Natural killer cell treated with Interleukin-12 subunit alpha and Interleukin-12 subunit beta and Interleukin-15 and Interleukin-18, amount 100 ng/mL, for 72 hours (primary cell): ENCODE measurements at regions not wholly inside any gene's neighbourhood (a gene's known extent, or its start where the extent isn't known, plus 50 kb on each side); places are given as distances from the start of the nearest gene placed in this dataset.
A peak's percentile ranks its signal among the peaks of the same experiment; 100 is the strongest.

Experiments used
- ATAC-seq, 2 donors: fragments of 150-1000 bp; cut with Tn5 transposase in 1 of 2; sonication (Bioruptor Pico), chemical (Tn5 transposase) in 1 of 2; 2 replicates each; pipeline ENCODE4 v1.10.0; 2021
- DNase-seq: peaks from one replicate; pipeline ENCODE4 v3.0.0; 2022; ENCODE audit warnings: low spot score
- H3K27ac Mint-ChIP-seq, 2 donors: 1 replicate in 1 of 2; 2 replicates in 1 of 2; pipeline ENCODE4 v1.8.0; 2022; ENCODE audit warnings: mixed read lengths in 2 of 2, mild to moderate bottlenecking in 1 of 2, moderate library complexity in 1 of 2
- H3K27me3 Mint-ChIP-seq, 2 donors: 1 replicate in 1 of 2; 2 replicates in 1 of 2; pipeline ENCODE4 v1.8.0; 2022; ENCODE audit warnings: mixed read lengths in 2 of 2
- H3K36me3 Mint-ChIP-seq: one replicate; pipeline ENCODE4 v1.8.0; 2022; ENCODE audit warnings: mixed read lengths
- H3K4me1 Mint-ChIP-seq, 2 donors: 1 replicate in 1 of 2; 2 replicates in 1 of 2; pipeline ENCODE4 v1.8.0; 2022; ENCODE audit warnings: low read depth in 2 of 2, mixed read lengths in 2 of 2, mild to moderate bottlenecking in 1 of 2
- H3K4me3 Mint-ChIP-seq: one replicate; pipeline ENCODE4 v1.8.0; 2022; ENCODE audit warnings: mixed read lengths
- H3K9me3 Mint-ChIP-seq: 2 replicates; pipeline ENCODE4 v1.8.0; 2022; ENCODE audit warnings: mixed read lengths

GRCh38 chr5:10853154-10853553, 92.1 kb upstream of the DAP start:
- Mint-ChIP-seq H3K4me1 (peaks cover 4 to 13% of the 10 kb centered on the region in 2 donors), H3K27me3 (peaks cover 14 to 17% of the 10 kb centered on the region in 2 donors), H3K36me3 (no peaks in the 10 kb centered on the region), H3K9me3 (no peaks in the 10 kb centered on the region), H3K4me3 (no peak overlapping the region), H3K27ac (no peak overlapping the region)
- DNase-seq (no peak), ATAC-seq (no peak)

GRCh38 chr5:10849278-10849677, 88.2 kb upstream of the DAP start:
- Mint-ChIP-seq H3K27me3 (peaks cover 17 to 36% of the 10 kb centered on the region in 2 donors), H3K36me3 (no peaks in the 10 kb centered on the region), H3K4me1 (no peaks in the 10 kb centered on the region), H3K4me3 (no peak overlapping the region), H3K27ac (no peak overlapping the region), H3K9me3 (peaks cover 5% of the 10 kb centered on the region)
- DNase-seq: no peak
- ATAC-seq: no peak

GRCh38 chr5:10844016-10844415, 83.0 kb upstream of the DAP start:
- DNase-seq (no peak), ATAC-seq (no peak)
- Mint-ChIP-seq H3K27me3 (peaks cover 25 to 34% of the 10 kb centered on the region in 2 donors), H3K4me1 (no peaks in the 10 kb centered on the region), H3K4me3 (no peak overlapping the region), H3K36me3 (no peaks in the 10 kb centered on the region), H3K27ac (no peak overlapping the region), H3K9me3 (peaks cover 5% of the 10 kb centered on the region)

- Mint-ChIP-seq H3K4me3 (no peak overlapping the region), H3K36me3 (no peaks in the 10 kb centered on the region), H3K27ac (no peak overlapping the region), H3K4me1 (no peaks in the 10 kb centered on the region), H3K9me3 (peaks cover 5% of the 10 kb centered on the region), H3K27me3 (peaks cover 23 to 34% of the 10 kb centered on the region in 2 donors)
- DNase-seq (no peak), ATAC-seq (no peak)
Measured at GRCh38 chr5:10842823-10843222, 81.8 kb upstream of the DAP start.

- H3K4me1 Mint-ChIP-seq: no peaks in the 10 kb centered on the region
- no peak overlapping the region for H3K27ac Mint-ChIP-seq
- peaks cover 17 to 19% of the 10 kb centered on the region in 2 donors for H3K27me3 Mint-ChIP-seq
- H3K4me3 Mint-ChIP-seq: no peak overlapping the region
- peaks cover 5% of the 10 kb centered on the region for H3K9me3 Mint-ChIP-seq
- ATAC-seq (peak in 1 of 2 donors; percentile 53), DNase-seq (no peak)
- H3K36me3 Mint-ChIP-seq: no peaks in the 10 kb centered on the region
Measured at GRCh38 chr5:10839916-10840599, 79.0 kb upstream of the DAP start.

- Mint-ChIP-seq H3K36me3 (no peaks in the 10 kb centered on the region), H3K27ac (no peak overlapping the region), H3K9me3 (no peaks in the 10 kb centered on the region), H3K4me1 (no peaks in the 10 kb centered on the region), H3K4me3 (no peak overlapping the region), H3K27me3 (peaks cover 13 to 18% of the 10 kb centered on the region in 2 donors)
- DNase-seq: no peak
- ATAC-seq: no peak
Measured at GRCh38 chr5:10839118-10839517, 78.1 kb upstream of the DAP start.

GRCh38 chr5:10838038-10838437, 77.0 kb upstream of the DAP start:
- H3K27ac Mint-ChIP-seq: no peak overlapping the region
- no peak for DNase-seq
- no peak for ATAC-seq
- no peaks in the 10 kb centered on the region for H3K36me3 Mint-ChIP-seq
- no peaks in the 10 kb centered on the region for H3K9me3 Mint-ChIP-seq
- H3K27me3 Mint-ChIP-seq: peaks cover 22 to 24% of the 10 kb centered on the region in 2 donors
- H3K4me1 Mint-ChIP-seq: no peaks in the 10 kb centered on the region
- H3K4me3 Mint-ChIP-seq: no peak overlapping the region

GRCh38 chr5:10836986-10837385, 76.0 kb upstream of the DAP start:
- H3K4me3 Mint-ChIP-seq: no peak overlapping the region
- DNase-seq (no peak), ATAC-seq (no peak)
- no peaks in the 10 kb centered on the region for H3K36me3 Mint-ChIP-seq
- no peaks in the 10 kb centered on the region for H3K9me3 Mint-ChIP-seq
- H3K27ac Mint-ChIP-seq: no peak overlapping the region
- peaks cover 20 to 32% of the 10 kb centered on the region in 2 donors for H3K27me3 Mint-ChIP-seq
- no peaks in the 10 kb centered on the region for H3K4me1 Mint-ChIP-seq

- H3K9me3 Mint-ChIP-seq: no peaks in the 10 kb centered on the region
- no peaks in the 10 kb centered on the region for H3K36me3 Mint-ChIP-seq
- ATAC-seq (no peak), DNase-seq (no peak)
- H3K27me3 Mint-ChIP-seq: peaks cover 16 to 31% of the 10 kb centered on the region in 2 donors
- no peaks in the 10 kb centered on the region for H3K4me1 Mint-ChIP-seq
- no peak overlapping the region for H3K4me3 Mint-ChIP-seq
- H3K27ac Mint-ChIP-seq: no peak overlapping the region
Measured at GRCh38 chr5:10834695-10835094, 73.7 kb upstream of the DAP start.

- no peaks in the 10 kb centered on the region for H3K9me3 Mint-ChIP-seq
- no peak for ATAC-seq
- peaks cover 16 to 31% of the 10 kb centered on the region in 2 donors for H3K27me3 Mint-ChIP-seq
- H3K27ac Mint-ChIP-seq: no peak overlapping the region
- no peak for DNase-seq
- no peak overlapping the region for H3K4me3 Mint-ChIP-seq
- no peaks in the 10 kb centered on the region for H3K4me1 Mint-ChIP-seq
- no peaks in the 10 kb centered on the region for H3K36me3 Mint-ChIP-seq
Measured at GRCh38 chr5:10832987-10833386, 72.0 kb upstream of the DAP start.

- no peaks in the 10 kb centered on the region for H3K36me3 Mint-ChIP-seq
- H3K9me3 Mint-ChIP-seq: no peaks in the 10 kb centered on the region
- DNase-seq (no peak), ATAC-seq (no peak)
- no peak overlapping the region for H3K4me3 Mint-ChIP-seq
- H3K27ac Mint-ChIP-seq: no peak overlapping the region
- no peaks in the 10 kb centered on the region for H3K4me1 Mint-ChIP-seq
- peaks cover 16 to 31% of the 10 kb centered on the region in 2 donors for H3K27me3 Mint-ChIP-seq
Measured at GRCh38 chr5:10832421-10832820, 71.4 kb upstream of the DAP start.

GRCh38 chr5:10831419-10831818, 70.4 kb upstream of the DAP start:
- ATAC-seq (no peak), DNase-seq (no peak)
- Mint-ChIP-seq H3K27me3 (peaks cover 16 to 31% of the 10 kb centered on the region in 2 donors), H3K27ac (no peak overlapping the region), H3K36me3 (no peaks in the 10 kb centered on the region), H3K9me3 (no peaks in the 10 kb centered on the region), H3K4me1 (no peaks in the 10 kb centered on the region), H3K4me3 (no peak overlapping the region)

- no peak for DNase-seq
- no peaks in the 10 kb centered on the region for H3K4me1 Mint-ChIP-seq
- ATAC-seq: no peak
- no peak overlapping the region for H3K4me3 Mint-ChIP-seq
- H3K27ac Mint-ChIP-seq: no peak overlapping the region
- no peaks in the 10 kb centered on the region for H3K36me3 Mint-ChIP-seq
- H3K9me3 Mint-ChIP-seq: no peaks in the 10 kb centered on the region
- H3K27me3 Mint-ChIP-seq: peaks cover 11 to 27% of the 10 kb centered on the region in 2 donors
Measured at GRCh38 chr5:10828241-10828640, 67.2 kb upstream of the DAP start.

GRCh38 chr5:10827571-10827970, 66.5 kb upstream of the DAP start:
- ATAC-seq (no peak), DNase-seq (no peak)
- H3K27ac Mint-ChIP-seq: no peak overlapping the region
- H3K4me1 Mint-ChIP-seq: no peaks in the 10 kb centered on the region
- H3K27me3 Mint-ChIP-seq: peaks cover 14 to 27% of the 10 kb centered on the region in 2 donors
- no peaks in the 10 kb centered on the region for H3K36me3 Mint-ChIP-seq
- no peak overlapping the region for H3K4me3 Mint-ChIP-seq
- no peaks in the 10 kb centered on the region for H3K9me3 Mint-ChIP-seq

- DNase-seq (no peak), ATAC-seq (no peak)
- Mint-ChIP-seq H3K4me3 (no peak overlapping the region), H3K36me3 (no peaks in the 10 kb centered on the region), H3K4me1 (no peaks in the 10 kb centered on the region), H3K9me3 (no peaks in the 10 kb centered on the region), H3K27me3 (peaks cover 17 to 28% of the 10 kb centered on the region in 2 donors), H3K27ac (no peak overlapping the region)
Measured at GRCh38 chr5:10826971-10827370, 65.9 kb upstream of the DAP start.
